B cell (primary cell): ENCODE measurements at regions not wholly inside any gene's neighbourhood (a gene's known extent, or its start where the extent isn't known, plus 50 kb on each side); places are given as distances from the start of the nearest gene placed in this dataset.

Experiments
- CTCF ChIP-seq: fragments of 200-600 bp; IDR thresholded peaks from one replicate; pipeline ENCODE4 v1.8.0; 2022; ENCODE audit warnings: antibody characterized with exemption, mild to moderate bottlenecking
- EZH2 ChIP-seq: IDR thresholded peaks from 2 replicates; pipeline ENCODE4 v1.6.1; 2012; ENCODE audit warnings: borderline replicate concordance, low read depth, mild to moderate bottlenecking, moderate library complexity, low read length; ENCODE audit not compliant: insufficient read depth, poor library complexity, severe bottlenecking

DNA sequence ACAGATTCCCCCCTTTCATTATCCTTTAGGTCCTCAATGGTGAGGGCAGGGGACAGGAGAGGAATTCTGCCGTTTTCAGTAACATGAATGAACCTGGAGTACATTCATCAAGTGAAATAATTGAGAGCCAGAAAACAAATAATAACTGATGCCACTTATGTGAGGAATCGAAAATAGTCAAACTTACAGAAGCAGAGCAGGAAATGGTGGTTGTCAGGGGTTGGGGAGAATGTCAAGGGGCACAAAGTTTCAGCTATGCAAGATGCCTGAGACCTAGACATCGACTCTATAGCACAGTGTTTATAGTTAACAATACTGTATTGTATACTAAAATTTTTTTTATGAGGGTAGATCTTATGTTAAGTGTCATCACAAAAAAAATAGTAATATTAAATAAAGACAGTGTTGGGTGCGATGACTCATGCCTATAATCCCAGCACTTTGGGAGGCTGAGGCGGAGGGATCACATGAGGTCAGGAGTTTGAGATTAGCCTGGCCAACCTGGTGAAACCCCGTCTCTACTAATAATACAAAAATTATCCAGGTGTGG lies 1219.8 kb downstream of the GATA3 start:
- TF ChIP-seq EZH2: no peak
- TF ChIP-seq CTCF: no peak
